H1 (cell line): ENCODE measurements at regions not wholly inside any gene's neighbourhood (a gene's known extent, or its start where the extent isn't known, plus 50 kb on each side); places are given as distances from the start of the nearest gene placed in this dataset.

Experiments
- BACH1 ChIP-seq: IDR thresholded peaks from 2 replicates; pipeline ENCODE4 v1.6.1; 2012; ENCODE audit warnings: low read length, improper control_type of control experiment
- CTBP2 ChIP-seq: IDR thresholded peaks from 2 replicates; pipeline ENCODE4 v1.7.0; 2011; ENCODE audit warnings: borderline replicate concordance, mild to moderate bottlenecking, moderate library complexity, mixed read lengths, low read length; ENCODE audit not compliant: insufficient read depth, insufficient read length
- FOSL1 ChIP-seq: IDR thresholded peaks from 2 replicates; pipeline ENCODE4 v1.6.1; 2011; ENCODE audit warnings: mild to moderate bottlenecking, low read depth, low read length, moderate library complexity; ENCODE audit not compliant: insufficient read depth
- GTF2F1 ChIP-seq: IDR thresholded peaks from 2 replicates; pipeline ENCODE4 v1.6.1; 2012; ENCODE audit warnings: low read depth, low read length, improper control_type of control experiment, borderline replicate concordance
- NANOG ChIP-seq: IDR thresholded peaks from 2 replicates; pipeline ENCODE4 v1.6.1; 2011; ENCODE audit warnings: low read length, low read depth, mild to moderate bottlenecking, inconsistent platforms; ENCODE audit not compliant: insufficient read depth, poor library complexity, severe bottlenecking
- RAD21 ChIP-seq, 2 experiments: IDR thresholded peaks in 1 of 2; conservative IDR thresholded peaks in 1 of 2; 2 replicates each; pipeline ENCODE4 v1.6.1; 2011; ENCODE audit warnings: low read depth in 2 of 2, low read length in 2 of 2, improper control_type of control experiment in 1 of 2, inconsistent platforms in 1 of 2, mild to moderate bottlenecking in 1 of 2, moderate library complexity in 1 of 2
- RNF2 ChIP-seq: fragments of 200-900, 300-1000 bp; sonication (generic); IDR thresholded peaks from 2 replicates; pipeline ENCODE4 v1.7.1; 2016; ENCODE audit warnings: borderline replicate concordance, low read depth, mild to moderate bottlenecking, antibody characterized with exemption, low read length; ENCODE audit not compliant: poor library complexity, severe bottlenecking; ENCODE audit errors: missing control alignments
- SIX5 ChIP-seq: IDR thresholded peaks from 2 replicates; pipeline ENCODE4 v1.6.1; 2011; ENCODE audit warnings: mild to moderate bottlenecking, low read depth, low read length
- TAF1 ChIP-seq: IDR thresholded peaks from 2 replicates; pipeline ENCODE4 v1.6.1; 2011; ENCODE audit warnings: mild to moderate bottlenecking, low read depth, low read length
- TF ChIP-seq, protein P1 (sequence below): fragments of 300-600 bp; sonication (generic); IDR thresholded peaks from 2 replicates; pipeline ENCODE4 v1.7.1; 2012; ENCODE audit warnings: low read length, moderate library complexity, mild to moderate bottlenecking, inconsistent platforms; ENCODE audit not compliant: insufficient replicate concordance

DNA sequence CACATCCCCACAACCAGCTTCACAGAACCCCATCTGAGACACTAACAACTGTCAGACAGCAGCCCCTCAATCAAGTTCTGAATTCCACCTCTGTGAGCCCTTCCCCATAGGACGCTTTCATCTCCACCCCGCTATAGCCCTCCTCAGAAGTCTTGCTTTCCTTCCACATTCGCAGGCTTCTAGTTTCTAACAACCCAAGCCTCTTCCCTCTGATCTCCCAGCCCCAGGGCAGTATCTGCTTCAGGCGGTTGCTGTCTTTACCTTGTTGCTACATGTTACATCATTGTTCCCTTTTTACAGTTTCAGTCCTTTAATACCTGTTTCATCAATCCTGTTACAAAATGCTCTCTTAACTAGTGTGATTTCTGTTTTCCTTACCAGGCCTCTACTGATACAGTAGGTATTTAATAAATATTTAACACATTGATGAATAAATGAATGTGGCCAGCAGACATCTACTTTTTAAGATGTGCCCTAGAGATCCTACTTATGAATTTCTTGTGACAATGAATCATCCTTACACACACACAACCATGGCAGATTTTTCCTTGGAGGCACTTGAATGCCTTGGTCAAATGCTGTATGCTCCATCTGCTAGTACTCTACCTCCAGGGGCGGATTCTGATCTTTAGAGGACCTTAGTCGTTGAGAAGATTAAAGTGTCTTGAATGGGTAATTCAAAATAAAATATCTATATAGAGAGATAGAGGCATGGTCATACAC is 164.7 kb upstream of the SLIT2 start (continued):
- TF ChIP-seq, protein P1, sequence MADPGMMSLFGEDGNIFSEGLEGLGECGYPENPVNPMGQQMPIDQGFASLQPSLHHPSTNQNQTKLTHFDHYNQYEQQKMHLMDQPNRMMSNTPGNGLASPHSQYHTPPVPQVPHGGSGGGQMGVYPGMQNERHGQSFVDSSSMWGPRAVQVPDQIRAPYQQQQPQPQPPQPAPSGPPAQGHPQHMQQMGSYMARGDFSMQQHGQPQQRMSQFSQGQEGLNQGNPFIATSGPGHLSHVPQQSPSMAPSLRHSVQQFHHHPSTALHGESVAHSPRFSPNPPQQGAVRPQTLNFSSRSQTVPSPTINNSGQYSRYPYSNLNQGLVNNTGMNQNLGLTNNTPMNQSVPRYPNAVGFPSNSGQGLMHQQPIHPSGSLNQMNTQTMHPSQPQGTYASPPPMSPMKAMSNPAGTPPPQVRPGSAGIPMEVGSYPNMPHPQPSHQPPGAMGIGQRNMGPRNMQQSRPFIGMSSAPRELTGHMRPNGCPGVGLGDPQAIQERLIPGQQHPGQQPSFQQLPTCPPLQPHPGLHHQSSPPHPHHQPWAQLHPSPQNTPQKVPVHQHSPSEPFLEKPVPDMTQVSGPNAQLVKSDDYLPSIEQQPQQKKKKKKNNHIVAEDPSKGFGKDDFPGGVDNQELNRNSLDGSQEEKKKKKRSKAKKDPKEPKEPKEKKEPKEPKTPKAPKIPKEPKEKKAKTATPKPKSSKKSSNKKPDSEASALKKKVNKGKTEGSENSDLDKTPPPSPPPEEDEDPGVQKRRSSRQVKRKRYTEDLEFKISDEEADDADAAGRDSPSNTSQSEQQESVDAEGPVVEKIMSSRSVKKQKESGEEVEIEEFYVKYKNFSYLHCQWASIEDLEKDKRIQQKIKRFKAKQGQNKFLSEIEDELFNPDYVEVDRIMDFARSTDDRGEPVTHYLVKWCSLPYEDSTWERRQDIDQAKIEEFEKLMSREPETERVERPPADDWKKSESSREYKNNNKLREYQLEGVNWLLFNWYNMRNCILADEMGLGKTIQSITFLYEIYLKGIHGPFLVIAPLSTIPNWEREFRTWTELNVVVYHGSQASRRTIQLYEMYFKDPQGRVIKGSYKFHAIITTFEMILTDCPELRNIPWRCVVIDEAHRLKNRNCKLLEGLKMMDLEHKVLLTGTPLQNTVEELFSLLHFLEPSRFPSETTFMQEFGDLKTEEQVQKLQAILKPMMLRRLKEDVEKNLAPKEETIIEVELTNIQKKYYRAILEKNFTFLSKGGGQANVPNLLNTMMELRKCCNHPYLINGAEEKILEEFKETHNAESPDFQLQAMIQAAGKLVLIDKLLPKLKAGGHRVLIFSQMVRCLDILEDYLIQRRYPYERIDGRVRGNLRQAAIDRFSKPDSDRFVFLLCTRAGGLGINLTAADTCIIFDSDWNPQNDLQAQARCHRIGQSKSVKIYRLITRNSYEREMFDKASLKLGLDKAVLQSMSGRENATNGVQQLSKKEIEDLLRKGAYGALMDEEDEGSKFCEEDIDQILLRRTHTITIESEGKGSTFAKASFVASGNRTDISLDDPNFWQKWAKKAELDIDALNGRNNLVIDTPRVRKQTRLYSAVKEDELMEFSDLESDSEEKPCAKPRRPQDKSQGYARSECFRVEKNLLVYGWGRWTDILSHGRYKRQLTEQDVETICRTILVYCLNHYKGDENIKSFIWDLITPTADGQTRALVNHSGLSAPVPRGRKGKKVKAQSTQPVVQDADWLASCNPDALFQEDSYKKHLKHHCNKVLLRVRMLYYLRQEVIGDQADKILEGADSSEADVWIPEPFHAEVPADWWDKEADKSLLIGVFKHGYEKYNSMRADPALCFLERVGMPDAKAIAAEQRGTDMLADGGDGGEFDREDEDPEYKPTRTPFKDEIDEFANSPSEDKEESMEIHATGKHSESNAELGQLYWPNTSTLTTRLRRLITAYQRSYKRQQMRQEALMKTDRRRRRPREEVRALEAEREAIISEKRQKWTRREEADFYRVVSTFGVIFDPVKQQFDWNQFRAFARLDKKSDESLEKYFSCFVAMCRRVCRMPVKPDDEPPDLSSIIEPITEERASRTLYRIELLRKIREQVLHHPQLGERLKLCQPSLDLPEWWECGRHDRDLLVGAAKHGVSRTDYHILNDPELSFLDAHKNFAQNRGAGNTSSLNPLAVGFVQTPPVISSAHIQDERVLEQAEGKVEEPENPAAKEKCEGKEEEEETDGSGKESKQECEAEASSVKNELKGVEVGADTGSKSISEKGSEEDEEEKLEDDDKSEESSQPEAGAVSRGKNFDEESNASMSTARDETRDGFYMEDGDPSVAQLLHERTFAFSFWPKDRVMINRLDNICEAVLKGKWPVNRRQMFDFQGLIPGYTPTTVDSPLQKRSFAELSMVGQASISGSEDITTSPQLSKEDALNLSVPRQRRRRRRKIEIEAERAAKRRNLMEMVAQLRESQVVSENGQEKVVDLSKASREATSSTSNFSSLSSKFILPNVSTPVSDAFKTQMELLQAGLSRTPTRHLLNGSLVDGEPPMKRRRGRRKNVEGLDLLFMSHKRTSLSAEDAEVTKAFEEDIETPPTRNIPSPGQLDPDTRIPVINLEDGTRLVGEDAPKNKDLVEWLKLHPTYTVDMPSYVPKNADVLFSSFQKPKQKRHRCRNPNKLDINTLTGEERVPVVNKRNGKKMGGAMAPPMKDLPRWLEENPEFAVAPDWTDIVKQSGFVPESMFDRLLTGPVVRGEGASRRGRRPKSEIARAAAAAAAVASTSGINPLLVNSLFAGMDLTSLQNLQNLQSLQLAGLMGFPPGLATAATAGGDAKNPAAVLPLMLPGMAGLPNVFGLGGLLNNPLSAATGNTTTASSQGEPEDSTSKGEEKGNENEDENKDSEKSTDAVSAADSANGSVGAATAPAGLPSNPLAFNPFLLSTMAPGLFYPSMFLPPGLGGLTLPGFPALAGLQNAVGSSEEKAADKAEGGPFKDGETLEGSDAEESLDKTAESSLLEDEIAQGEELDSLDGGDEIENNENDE: no peak
- TF ChIP-seq RAD21 (IDR thresholded peaks at IDR 0.05 in 1 of 2, conservative IDR thresholded peaks at IDR 0.05 in 1 of 2; ENCODE audit: low read depth in 2 of 2, low read length in 2 of 2) (no peak), SIX5 (no peak), FOSL1 (no peak), RNF2 (no peak), GTF2F1 (no peak), BACH1 (no peak), CTBP2 (no peak), TAF1 (no peak), NANOG (no peak)
- TF ChIP-seq, all 59 proteins: peak for 0
